GM23248 (cell line): ENCODE measurements at regions not wholly inside any gene's neighbourhood (a gene's known extent, or its start where the extent isn't known, plus 50 kb on each side); places are given as distances from the start of the nearest gene placed in this dataset.

Source experiments
- EZH2 ChIP-seq: fragments of 200-600 bp; sonication (generic); IDR thresholded peaks from 2 replicates; pipeline ENCODE4 v1.6.1; 2018; ENCODE audit warnings: antibody characterized with exemption, mild to moderate bottlenecking; ENCODE audit not compliant: insufficient read depth, poor library complexity, severe bottlenecking
- EZH2phosphoT487 ChIP-seq: fragments of 200-600 bp; sonication (generic); IDR thresholded peaks from 2 replicates; pipeline ENCODE4 v1.6.1; 2018; ENCODE audit warnings: antibody characterized with exemption, moderate library complexity, mild to moderate bottlenecking, low read depth; ENCODE audit not compliant: insufficient read depth

- TF ChIP-seq EZH2phosphoT487 (no peak), EZH2 (no peak)
These were observed 138.7 kb downstream of the TDRD15 start for GRCh38 chr2:21262426-21262940.
